A549 (cell line): ENCODE measurements at regions not wholly inside any gene's neighbourhood (a gene's known extent, or its start where the extent isn't known, plus 50 kb on each side); places are given as distances from the start of the nearest gene placed in this dataset.

Source experiments
- ATAC-seq, 2 experiments: fragments of 200-7000 bp in 1 of 2; fragments of >200 bp in 1 of 2; cut with Nextera tagmentation in 1 of 2; cut with Tn5 transposase in 1 of 2; 3 replicates each; pipeline versions ENCODE4 v1.8.0 to v1.9.1; 2018 to 2020; ENCODE audit warnings: mild to moderate bottlenecking in 1 of 2, moderate library complexity in 1 of 2
- CTCF ChIA-PET: fragments of 300-600 bp; sonication (Branson Sonifier 250); formaldehyde crosslinking; extraction: SDS; loops from one replicate; lab custom pipeline; 2021; ENCODE audit warnings: antibody characterized with exemption, inconsistent platforms; lab: Yijun Ruan, JAX
- POLR2A ChIA-PET: fragments of 350-600 bp; formaldehyde crosslinking; extraction: SDS; loops from one replicate; lab custom pipeline; 2021; ENCODE audit warnings: antibody characterized with exemption, inconsistent platforms; lab: Yijun Ruan, JAX
- DNase-seq, 2 experiments: peaks; one replicate each; pipeline versions ENCODE4 v3.0.0 to v3.0.0-alpha.2; 2011 to 2016; ENCODE audit warnings: low read depth in 1 of 2, low spot score in 1 of 2
- FAIRE-seq: peaks from 2 replicates; lab custom pipeline; 2011; peaks lifted over from hg19 to GRCh38; lab: Jason Lieb, UNC
- H3K27ac ChIP-seq, 2 experiments: fragments of >200 bp; sonication (Bioruptor Twin); formaldehyde crosslinking; 3 replicates each; pipeline ENCODE4 v1.5.1; 2016 to 2017
- H3K4me1 ChIP-seq: fragments of >200 bp; sonication (Bioruptor Twin); formaldehyde crosslinking; 3 replicates; pipeline ENCODE4 v1.6.1; 2016
- H3K4me2 ChIP-seq: fragments of >200 bp; sonication (Bioruptor Twin); formaldehyde crosslinking; 3 replicates; pipeline ENCODE4 v1.6.1; 2016
- H3K4me3 ChIP-seq: fragments of >200 bp; sonication (Bioruptor Twin); formaldehyde crosslinking; 3 replicates; pipeline ENCODE4 v1.5.1; 2016
- H3K9me3 ChIP-seq: fragments of >200 bp; sonication (Bioruptor Twin); formaldehyde crosslinking; 3 replicates; pipeline ENCODE4 v1.6.1; 2016
- CHD2 ChIP-seq: fragments of 150-350 bp; IDR thresholded peaks from 2 replicates; pipeline ENCODE4 v1.6.1; 2014; ENCODE audit warnings: low read length; ENCODE audit not compliant: partially characterized antibody
- CHD4 ChIP-seq: fragments of 200-600 bp; sonication (generic); IDR thresholded peaks from 2 replicates; pipeline ENCODE4 v1.6.1; 2016; ENCODE audit warnings: antibody characterized with exemption, mild to moderate bottlenecking, borderline replicate concordance
- FOXS1 ChIP-seq: fragments of 250-450 bp; sonication (Bioruptor Pico); IDR thresholded peaks from 2 replicates; pipeline ENCODE4 v1.5.0; 2020; ENCODE audit warnings: mild to moderate bottlenecking, moderate library complexity
- GATA3 ChIP-seq: IDR thresholded peaks from 2 replicates; pipeline ENCODE4 v1.6.1; 2012; ENCODE audit warnings: borderline replicate concordance
- HDAC2 ChIP-seq: fragments of 200-600 bp; sonication (generic); IDR thresholded peaks from 2 replicates; pipeline ENCODE4 v1.6.1; 2016
- HEYL ChIP-seq: fragments of 250-450 bp; sonication (Bioruptor Pico); IDR thresholded peaks from 2 replicates; pipeline ENCODE4 v1.8.0; 2021; ENCODE audit warnings: mild to moderate bottlenecking, moderate library complexity
- HOXA7 ChIP-seq: fragments of 250-450 bp; sonication (Bioruptor Pico); IDR thresholded peaks from 2 replicates; pipeline ENCODE4 v1.5.0; 2020; ENCODE audit warnings: mild to moderate bottlenecking, moderate library complexity
- HOXB5 ChIP-seq: fragments of 250-450 bp; sonication (Bioruptor Pico); IDR thresholded peaks from 2 replicates; pipeline ENCODE4 v1.5.0; 2020; ENCODE audit warnings: mild to moderate bottlenecking, moderate library complexity
- KDM1A ChIP-seq: fragments of 200-600 bp; sonication (generic); IDR thresholded peaks from 2 replicates; pipeline ENCODE4 v1.6.1; 2016; ENCODE audit warnings: low read depth, mild to moderate bottlenecking
- MAFK ChIP-seq: fragments of 450-650 bp; IDR thresholded peaks from 2 replicates; pipeline ENCODE4 v1.6.1; 2014; ENCODE audit not compliant: partially characterized antibody
- NR3C1 ChIP-seq: fragments of >200 bp; sonication (Bioruptor Twin); formaldehyde crosslinking; IDR thresholded peaks from 3 replicates; pipeline ENCODE4 v1.6.1; 2017
- PHF8 ChIP-seq: fragments of 200-600 bp; sonication (generic); IDR thresholded peaks from 2 replicates; pipeline ENCODE4 v1.6.1; 2016; ENCODE audit warnings: low read depth, mild to moderate bottlenecking, antibody characterized with exemption, moderate library complexity, borderline replicate concordance
- RAD21 ChIP-seq, 2 experiments: fragments of >200 bp in 1 of 2; sonication (Bioruptor Twin) in 1 of 2; formaldehyde crosslinking in 1 of 2; IDR thresholded peaks in 1 of 2; conservative IDR thresholded peaks in 1 of 2; 2 replicates in 1 of 2; 3 replicates in 1 of 2; pipeline ENCODE4 v1.6.1; 2012 to 2018; ENCODE audit warnings: inconsistent platforms in 1 of 2
- ZC3H11A ChIP-seq: fragments of 450-650 bp; IDR thresholded peaks from 2 replicates; pipeline ENCODE4 v1.6.1; 2014; ENCODE audit warnings: antibody characterized with exemption, mild to moderate bottlenecking
- ZNF302 ChIP-seq: fragments of 250-450 bp; sonication (Bioruptor Pico); IDR thresholded peaks from 2 replicates; pipeline ENCODE4 v1.9.0; 2021; ENCODE audit warnings: inconsistent platforms, mild to moderate bottlenecking, moderate library complexity
- WGBS: methylation state at CpG from one replicate; pipeline ENCODE4 v1.1.6; 2017; ENCODE audit errors: missing lambda C conversion rate; 5-methylcytosine and 5-hydroxymethylcytosine counted together
- TF ChIP-seq, protein P1 (sequence below): IDR thresholded peaks from 2 replicates; pipeline ENCODE4 v1.6.1; 2012
- TF ChIP-seq, protein P2 (sequence below): fragments of >200 bp; sonication (Bioruptor Twin); formaldehyde crosslinking; IDR thresholded peaks from 3 replicates; pipeline ENCODE4 v1.6.1; 2016
- TF ChIP-seq, protein P3 (sequence below): IDR thresholded peaks from 2 replicates; pipeline ENCODE4 v1.6.1; 2012
- TF ChIP-seq, protein P4 (sequence below): fragments of 200-600 bp; sonication (generic); IDR thresholded peaks from 2 replicates; pipeline ENCODE4 v1.6.1; 2016; ENCODE audit warnings: antibody characterized with exemption, mild to moderate bottlenecking, moderate library complexity
- TF ChIP-seq, protein P5 (sequence below): fragments of 450-650 bp; IDR thresholded peaks from 2 replicates; pipeline ENCODE4 v1.6.1; 2014; ENCODE audit warnings: antibody characterized with exemption

DNA sequence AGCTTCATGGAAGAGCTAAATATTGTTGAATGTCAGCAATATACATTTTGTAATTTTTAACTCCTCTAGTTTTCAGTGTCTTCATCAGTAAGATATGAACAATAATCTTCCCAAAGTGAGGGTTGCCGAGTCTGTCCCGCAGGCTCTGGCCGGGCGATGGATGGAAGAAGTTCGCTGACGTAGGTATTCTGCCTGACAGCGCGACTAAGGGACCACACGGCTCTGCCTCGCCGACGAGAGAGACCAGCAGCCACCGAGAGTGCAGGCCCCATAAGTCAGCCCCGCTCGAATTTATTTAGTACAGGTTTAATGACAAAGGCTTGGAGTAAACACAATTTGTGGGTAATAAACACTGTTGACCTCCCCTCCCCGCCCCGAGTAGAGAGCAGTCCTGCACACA, 427.4 kb upstream of the NECTIN3 start:
- Histone ChIP-seq H3K4me2 (no peak overlapping the region), H3K27ac (no peak overlapping the region), H3K9me3 (no peaks in the 10 kb centered on the region), H3K4me3 (no peak overlapping the region), H3K4me1 (no peaks in the 10 kb centered on the region)
- TF ChIP-seq KDM1A (no peak), RAD21 (conservative IDR thresholded peaks at IDR 0.05 in 1 of 2, IDR thresholded peaks at IDR 0.05 in 1 of 2) (no peak), PHF8 (no peak), MAFK (peak; percentile 9)
- 91% methylated on average over 17 of the region's 17 CpGs for WGBS
- POLR2A ChIA-PET, result no interaction called here
- CTCF ChIA-PET, result no interaction called here
- no peak for FAIRE-seq
- DNase-seq, result no peak
- ATAC-seq, result no peak

DNA sequence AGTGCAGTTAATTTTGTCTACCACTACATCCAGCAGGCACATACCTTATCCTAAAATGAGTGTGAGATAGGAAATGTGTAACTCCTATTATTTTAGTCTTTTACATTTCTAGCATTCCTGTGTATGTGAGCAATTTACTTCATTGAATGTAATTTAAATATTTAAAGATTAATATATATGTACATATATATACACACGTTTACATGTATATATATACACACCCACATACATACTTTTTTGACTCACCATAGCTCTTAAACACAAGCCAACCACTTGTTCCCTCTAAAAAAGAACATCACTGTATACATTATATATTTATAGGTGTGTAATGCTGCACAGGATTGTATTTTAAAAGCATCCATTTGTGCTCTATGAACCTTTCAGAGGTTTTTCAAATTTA, 425.6 kb upstream of the NECTIN3 start:
- DNase-seq (no peak), FAIRE-seq (no peak), ATAC-seq (no peak)
- no peak overlapping the region for H3K4me3 ChIP-seq
- H3K27ac ChIP-seq, result no peak overlapping the region
- H3K4me1 ChIP-seq, result no peaks in the 10 kb centered on the region
- no peaks in the 10 kb centered on the region for H3K9me3 ChIP-seq
- POLR2A ChIA-PET, result no interaction called here
- 67% methylated on average over 1 of the region's 1 CpG for WGBS
- no peak overlapping the region for H3K4me2 ChIP-seq
- CTCF ChIA-PET, result no interaction called here
- TF ChIP-seq, protein P1, sequence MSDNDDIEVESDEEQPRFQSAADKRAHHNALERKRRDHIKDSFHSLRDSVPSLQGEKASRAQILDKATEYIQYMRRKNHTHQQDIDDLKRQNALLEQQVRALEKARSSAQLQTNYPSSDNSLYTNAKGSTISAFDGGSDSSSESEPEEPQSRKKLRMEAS, result no peak
- TF ChIP-seq, protein P2, sequence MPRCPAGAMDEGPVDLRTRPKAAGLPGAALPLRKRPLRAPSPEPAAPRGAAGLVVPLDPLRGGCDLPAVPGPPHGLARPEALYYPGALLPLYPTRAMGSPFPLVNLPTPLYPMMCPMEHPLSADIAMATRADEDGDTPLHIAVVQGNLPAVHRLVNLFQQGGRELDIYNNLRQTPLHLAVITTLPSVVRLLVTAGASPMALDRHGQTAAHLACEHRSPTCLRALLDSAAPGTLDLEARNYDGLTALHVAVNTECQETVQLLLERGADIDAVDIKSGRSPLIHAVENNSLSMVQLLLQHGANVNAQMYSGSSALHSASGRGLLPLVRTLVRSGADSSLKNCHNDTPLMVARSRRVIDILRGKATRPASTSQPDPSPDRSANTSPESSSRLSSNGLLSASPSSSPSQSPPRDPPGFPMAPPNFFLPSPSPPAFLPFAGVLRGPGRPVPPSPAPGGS, result no peak
- TF ChIP-seq HDAC2, result no peak
- no peak for TF ChIP-seq NR3C1
- TF ChIP-seq, protein P3, sequence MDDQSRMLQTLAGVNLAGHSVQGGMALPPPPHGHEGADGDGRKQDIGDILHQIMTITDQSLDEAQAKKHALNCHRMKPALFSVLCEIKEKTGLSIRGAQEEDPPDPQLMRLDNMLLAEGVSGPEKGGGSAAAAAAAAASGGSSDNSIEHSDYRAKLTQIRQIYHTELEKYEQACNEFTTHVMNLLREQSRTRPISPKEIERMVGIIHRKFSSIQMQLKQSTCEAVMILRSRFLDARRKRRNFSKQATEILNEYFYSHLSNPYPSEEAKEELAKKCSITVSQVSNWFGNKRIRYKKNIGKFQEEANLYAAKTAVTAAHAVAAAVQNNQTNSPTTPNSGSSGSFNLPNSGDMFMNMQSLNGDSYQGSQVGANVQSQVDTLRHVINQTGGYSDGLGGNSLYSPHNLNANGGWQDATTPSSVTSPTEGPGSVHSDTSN, result no peak
- TF ChIP-seq, protein P4, sequence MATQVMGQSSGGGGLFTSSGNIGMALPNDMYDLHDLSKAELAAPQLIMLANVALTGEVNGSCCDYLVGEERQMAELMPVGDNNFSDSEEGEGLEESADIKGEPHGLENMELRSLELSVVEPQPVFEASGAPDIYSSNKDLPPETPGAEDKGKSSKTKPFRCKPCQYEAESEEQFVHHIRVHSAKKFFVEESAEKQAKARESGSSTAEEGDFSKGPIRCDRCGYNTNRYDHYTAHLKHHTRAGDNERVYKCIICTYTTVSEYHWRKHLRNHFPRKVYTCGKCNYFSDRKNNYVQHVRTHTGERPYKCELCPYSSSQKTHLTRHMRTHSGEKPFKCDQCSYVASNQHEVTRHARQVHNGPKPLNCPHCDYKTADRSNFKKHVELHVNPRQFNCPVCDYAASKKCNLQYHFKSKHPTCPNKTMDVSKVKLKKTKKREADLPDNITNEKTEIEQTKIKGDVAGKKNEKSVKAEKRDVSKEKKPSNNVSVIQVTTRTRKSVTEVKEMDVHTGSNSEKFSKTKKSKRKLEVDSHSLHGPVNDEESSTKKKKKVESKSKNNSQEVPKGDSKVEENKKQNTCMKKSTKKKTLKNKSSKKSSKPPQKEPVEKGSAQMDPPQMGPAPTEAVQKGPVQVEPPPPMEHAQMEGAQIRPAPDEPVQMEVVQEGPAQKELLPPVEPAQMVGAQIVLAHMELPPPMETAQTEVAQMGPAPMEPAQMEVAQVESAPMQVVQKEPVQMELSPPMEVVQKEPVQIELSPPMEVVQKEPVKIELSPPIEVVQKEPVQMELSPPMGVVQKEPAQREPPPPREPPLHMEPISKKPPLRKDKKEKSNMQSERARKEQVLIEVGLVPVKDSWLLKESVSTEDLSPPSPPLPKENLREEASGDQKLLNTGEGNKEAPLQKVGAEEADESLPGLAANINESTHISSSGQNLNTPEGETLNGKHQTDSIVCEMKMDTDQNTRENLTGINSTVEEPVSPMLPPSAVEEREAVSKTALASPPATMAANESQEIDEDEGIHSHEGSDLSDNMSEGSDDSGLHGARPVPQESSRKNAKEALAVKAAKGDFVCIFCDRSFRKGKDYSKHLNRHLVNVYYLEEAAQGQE, result no peak
- TF ChIP-seq HOXA7 (CRISPR knock-in tag), result no peak
- TF ChIP-seq FOXS1, result no peak
- no peak for TF ChIP-seq CHD4
- no peak for TF ChIP-seq HEYL
- no peak for TF ChIP-seq ZC3H11A
- TF ChIP-seq, protein P5, sequence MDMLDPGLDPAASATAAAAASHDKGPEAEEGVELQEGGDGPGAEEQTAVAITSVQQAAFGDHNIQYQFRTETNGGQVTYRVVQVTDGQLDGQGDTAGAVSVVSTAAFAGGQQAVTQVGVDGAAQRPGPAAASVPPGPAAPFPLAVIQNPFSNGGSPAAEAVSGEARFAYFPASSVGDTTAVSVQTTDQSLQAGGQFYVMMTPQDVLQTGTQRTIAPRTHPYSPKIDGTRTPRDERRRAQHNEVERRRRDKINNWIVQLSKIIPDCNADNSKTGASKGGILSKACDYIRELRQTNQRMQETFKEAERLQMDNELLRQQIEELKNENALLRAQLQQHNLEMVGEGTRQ, result no peak
- TF ChIP-seq CHD2, result no peak
- TF ChIP-seq HOXB5, result no peak
- no peak for TF ChIP-seq ZNF302 (CRISPR knock-in tag)
- TF ChIP-seq GATA3, result no peak
